ENCODE measurements at regions not wholly inside any gene's neighbourhood (a gene's known extent, or its start where the extent isn't known, plus 50 kb on each side); places are given as distances from the start of the nearest gene placed in this dataset.
"Not testable (repeated sequence)": the region's sequence is repeated elsewhere in the genome, so short reads cannot be mapped to it uniquely, and the experiment has no call there.

DNA sequence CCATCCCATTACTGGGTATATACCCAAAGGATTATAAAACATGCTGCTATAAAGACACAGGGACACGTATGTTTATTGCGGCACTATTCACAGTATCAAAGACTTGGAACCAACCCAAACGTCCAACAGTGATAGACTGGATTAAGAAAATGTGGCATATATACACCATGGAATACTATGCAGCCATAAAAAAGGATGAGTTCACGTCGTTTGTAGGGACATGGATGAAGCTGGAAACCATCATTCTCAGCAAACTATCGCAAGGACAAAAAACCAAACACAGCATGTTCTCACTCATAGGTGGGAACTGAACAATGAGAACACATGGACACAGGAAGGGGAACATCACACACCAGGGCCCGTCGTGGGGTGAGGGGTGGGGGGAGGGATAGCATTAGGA lies 106.1 kb downstream of the CHD1L start:
- not testable (repeated sequence) for DNase-seq (ENCODE audit: low read depth); H3K4me3 ChIP-seq (replicated peaks; ENCODE audit: low read depth, low read length)

DNA sequence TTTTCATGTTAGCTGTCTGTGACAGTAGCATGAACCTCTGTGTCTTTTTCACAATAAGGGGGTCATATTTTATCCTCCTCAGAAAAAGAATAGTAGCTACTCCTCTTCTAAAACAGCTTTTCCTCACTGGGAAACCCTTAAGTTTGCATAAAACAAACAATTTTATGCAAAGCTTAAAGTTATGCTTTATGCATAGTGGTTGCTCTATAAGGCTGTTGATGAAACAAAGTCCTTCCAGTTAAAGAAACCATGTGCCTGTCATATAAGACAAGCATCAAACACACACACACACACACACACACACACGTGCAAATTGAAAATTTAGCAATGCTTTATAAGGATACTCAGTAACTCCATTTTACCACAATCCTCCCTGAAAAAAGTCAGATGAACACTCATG lies 107.0 kb downstream of the CHD1L start:
- no peak for DNase-seq (ENCODE audit: low read depth)
- TF ChIP-seq, protein P1, sequence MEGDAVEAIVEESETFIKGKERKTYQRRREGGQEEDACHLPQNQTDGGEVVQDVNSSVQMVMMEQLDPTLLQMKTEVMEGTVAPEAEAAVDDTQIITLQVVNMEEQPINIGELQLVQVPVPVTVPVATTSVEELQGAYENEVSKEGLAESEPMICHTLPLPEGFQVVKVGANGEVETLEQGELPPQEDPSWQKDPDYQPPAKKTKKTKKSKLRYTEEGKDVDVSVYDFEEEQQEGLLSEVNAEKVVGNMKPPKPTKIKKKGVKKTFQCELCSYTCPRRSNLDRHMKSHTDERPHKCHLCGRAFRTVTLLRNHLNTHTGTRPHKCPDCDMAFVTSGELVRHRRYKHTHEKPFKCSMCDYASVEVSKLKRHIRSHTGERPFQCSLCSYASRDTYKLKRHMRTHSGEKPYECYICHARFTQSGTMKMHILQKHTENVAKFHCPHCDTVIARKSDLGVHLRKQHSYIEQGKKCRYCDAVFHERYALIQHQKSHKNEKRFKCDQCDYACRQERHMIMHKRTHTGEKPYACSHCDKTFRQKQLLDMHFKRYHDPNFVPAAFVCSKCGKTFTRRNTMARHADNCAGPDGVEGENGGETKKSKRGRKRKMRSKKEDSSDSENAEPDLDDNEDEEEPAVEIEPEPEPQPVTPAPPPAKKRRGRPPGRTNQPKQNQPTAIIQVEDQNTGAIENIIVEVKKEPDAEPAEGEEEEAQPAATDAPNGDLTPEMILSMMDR (IDR thresholded peaks at IDR 0.05; ENCODE audit: low read length, missing control alignments), result no peak
- no peak overlapping the region for H3K4me3 ChIP-seq (replicated peaks; ENCODE audit: low read depth, low read length)

- no peak overlapping the region for H3K4me3 ChIP-seq (replicated peaks; ENCODE audit: low read depth, low read length)
- TF ChIP-seq, protein P1 (IDR thresholded peaks at IDR 0.05; ENCODE audit: low read length, missing control alignments), result no peak
- no peak for DNase-seq (ENCODE audit: low read depth)
These were observed 108.8 kb downstream of the CHD1L start for GRCh38 chr1:147351140-147351835.

DNA sequence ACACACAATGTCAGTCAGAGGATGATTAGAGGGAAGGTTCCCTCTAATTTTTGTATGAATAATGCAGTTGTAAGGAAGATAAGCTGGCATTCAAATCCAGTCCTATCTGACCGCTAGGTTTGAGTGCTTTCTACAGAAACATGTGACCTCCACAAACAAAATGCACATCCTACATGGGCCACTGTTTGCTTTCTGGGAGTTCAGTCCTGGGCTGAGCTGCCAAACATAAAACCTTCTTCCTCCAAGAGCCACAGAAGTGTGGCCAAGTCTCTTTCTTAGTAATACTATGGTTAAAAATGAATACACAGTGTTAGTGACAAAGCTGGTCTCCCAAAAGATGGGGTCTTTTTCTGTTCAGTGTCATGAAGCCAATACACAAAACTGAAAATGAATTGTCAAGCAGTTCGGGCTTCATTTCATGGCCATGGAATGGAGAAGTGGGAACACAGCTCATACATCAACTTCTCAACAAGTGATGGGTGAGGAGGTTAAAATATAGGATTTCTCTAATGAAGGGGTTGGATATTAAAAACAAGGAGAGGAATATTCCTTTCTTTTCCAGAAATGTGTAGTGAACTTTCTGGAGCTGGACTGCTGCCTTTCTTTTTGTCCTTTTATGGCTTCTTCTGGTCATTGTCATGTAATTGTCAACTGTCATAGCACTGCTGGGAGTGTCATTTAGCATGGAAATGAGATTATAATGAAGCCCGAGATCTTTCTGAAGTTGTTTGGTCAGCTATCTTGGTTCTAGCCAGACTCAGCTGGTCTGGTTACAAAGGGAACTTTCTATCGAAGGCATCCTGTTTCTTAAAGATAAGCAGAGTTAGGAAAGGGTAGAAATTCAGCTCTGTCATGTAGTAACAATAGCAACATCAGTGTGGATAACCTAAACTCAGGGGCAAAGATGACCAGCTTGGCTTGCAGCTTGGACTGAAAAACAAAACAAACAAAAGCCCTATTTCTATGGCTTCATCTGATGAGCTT lies 135.1 kb downstream of the CHD1L start:
- TF ChIP-seq, protein P1 (IDR thresholded peaks at IDR 0.05; ENCODE audit: low read length, missing control alignments), result no peak
- no peak overlapping the region for H3K4me3 ChIP-seq (replicated peaks; ENCODE audit: low read depth, low read length)
- no peak for DNase-seq (ENCODE audit: low read depth)

- no peak for DNase-seq (ENCODE audit: low read depth)
- TF ChIP-seq, protein P1 (IDR thresholded peaks at IDR 0.05; ENCODE audit: low read length, missing control alignments), result no peak
- no peak overlapping the region for H3K4me3 ChIP-seq (replicated peaks; ENCODE audit: low read depth, low read length)
These were observed 137.4 kb downstream of the CHD1L start for GRCh38 chr1:147379889-147380288.

DNA sequence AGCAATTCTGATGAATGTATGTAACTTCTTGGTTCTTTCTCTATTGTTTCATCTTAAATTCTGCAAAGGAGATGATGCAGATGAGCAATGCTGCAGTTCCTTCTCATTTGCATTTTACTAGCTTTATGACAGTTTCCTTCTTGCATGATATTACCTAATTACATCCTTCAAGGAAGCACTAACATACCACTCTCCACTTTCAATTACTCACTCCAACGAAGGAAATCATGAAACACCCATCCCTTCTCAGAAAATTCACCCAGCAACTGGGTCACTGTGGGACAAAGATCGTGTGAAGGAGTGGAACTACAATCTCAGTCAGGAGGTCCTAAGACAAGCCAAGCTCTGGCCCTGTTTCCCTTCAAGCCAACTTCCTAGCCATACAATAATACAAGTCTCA lies 142.3 kb downstream of the CHD1L start:
- DNase-seq (ENCODE audit: low read depth), result no peak
- TF ChIP-seq, protein P1 (IDR thresholded peaks at IDR 0.05; ENCODE audit: low read length, missing control alignments), result no peak
- H3K4me3 ChIP-seq (replicated peaks; ENCODE audit: low read depth, low read length), result no peak overlapping the region

- TF ChIP-seq, protein P1 (IDR thresholded peaks at IDR 0.05; ENCODE audit: low read length, missing control alignments), result no peak
- H3K4me3 ChIP-seq (replicated peaks; ENCODE audit: low read depth, low read length), result no peak overlapping the region
- DNase-seq (ENCODE audit: low read depth), result no peak
These were observed 146.5 kb downstream of the CHD1L start for GRCh38 chr1:147388969-147389368.
